Stimulated activated naive CD8-positive, alpha-beta T cell treated with anti-CD3 and anti-CD28 coated beads, Interleukin-15, Interleukin-2, amounts not matched to agents 100 U/mL and 50 U/mL, for 24 hours (primary cell): ENCODE measurements at regions not wholly inside any gene's neighbourhood (a gene's known extent, or its start where the extent isn't known, plus 50 kb on each side); places are given as distances from the start of the nearest gene placed in this dataset.

ENCODE experiments used
- ATAC-seq: fragments of 150-1000 bp; cut with Tn5 transposase; one replicate; pipeline ENCODE4 v1.10.0; 2021
- DNase-seq: peaks from one replicate; pipeline ENCODE4 v3.0.0; 2021

- ATAC-seq, result peak; percentile 45
- DNase-seq, result no peak
Measured at GRCh38 chr13:22009500-22009899, 338.6 kb downstream of the FGF9 start.

GRCh38 chr13:22009937-22010336 is 339.1 kb downstream of the FGF9 start:
- DNase-seq (no peak), ATAC-seq (no peak)

GRCh38 chr13:22012686-22013085 is 341.8 kb downstream of the FGF9 start:
- ATAC-seq, result no peak
- no peak for DNase-seq

DNA sequence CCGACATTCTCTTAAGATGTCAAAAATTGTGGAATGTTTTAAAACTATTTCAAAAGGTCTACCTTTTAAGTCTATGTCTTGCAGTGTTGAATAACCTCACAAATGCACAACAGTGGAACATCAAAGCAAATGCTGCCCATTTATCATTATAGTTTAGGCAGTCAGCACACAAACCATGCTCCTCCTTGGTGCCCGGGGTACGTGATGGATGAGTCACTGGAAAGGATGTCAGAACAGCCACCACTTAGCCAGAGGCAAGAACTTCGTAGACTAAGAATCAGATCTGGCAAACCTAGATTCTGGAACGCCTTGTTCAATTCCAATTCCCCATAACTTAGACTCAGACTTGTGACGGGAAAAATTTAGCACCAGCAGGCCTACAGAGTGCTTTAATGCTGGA is 343.6 kb downstream of the FGF9 start:
- DNase-seq (no peak), ATAC-seq (no peak)

DNA sequence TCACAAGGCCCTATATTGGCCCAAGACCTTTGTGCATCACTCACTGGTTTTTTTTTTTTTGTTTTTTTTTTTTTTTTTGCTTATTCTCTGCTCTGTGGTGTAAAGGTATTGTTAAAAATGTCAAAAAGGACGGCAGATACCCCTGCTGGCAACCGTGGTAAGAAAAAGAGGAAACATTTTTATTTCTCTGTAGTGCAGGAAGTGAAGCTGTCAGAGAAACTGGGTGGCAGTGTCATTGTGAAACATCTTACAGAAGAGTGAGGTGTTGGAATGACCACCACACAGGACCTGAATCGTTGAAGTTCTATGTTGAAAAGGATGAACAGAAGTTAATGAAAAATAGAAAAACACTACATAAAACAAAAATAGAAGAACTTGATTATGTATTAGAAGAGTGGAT is 346.4 kb downstream of the FGF9 start:
- DNase-seq (no peak), ATAC-seq (no peak)

DNA sequence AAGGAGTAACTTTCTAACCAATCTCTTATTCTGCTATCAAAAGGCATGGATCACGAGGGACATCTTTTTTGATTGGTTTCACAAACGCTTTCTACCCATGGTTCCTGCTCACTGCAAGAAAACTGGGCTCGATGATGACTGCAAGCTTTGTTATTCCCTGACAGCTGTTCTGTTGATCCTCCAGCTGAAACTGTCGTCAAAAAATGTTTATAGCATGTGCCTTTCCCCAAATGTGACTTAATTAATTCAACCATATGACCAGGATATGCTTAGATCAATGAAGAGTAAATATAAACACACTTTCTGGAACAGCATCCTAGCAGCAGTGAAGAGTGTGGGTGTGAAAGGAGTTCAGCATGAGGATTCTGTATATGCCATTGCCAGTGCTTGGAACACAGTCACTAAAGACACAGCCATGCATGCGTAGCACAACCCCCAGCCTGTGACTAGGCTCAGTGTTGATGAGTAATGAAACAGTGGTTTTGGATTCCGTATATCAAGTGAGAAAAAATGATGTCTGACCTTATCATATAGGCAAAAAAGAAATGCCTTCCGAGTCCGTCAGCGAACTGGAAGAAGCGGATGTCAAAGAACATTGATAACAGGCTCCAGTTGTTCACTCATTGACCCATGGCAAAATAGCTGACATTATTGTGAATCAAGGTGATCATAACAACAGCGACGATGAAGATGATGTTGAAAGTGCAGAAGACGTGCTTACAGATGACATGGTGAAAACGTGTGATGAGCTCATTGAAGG is 347.4 kb downstream of the FGF9 start:
- DNase-seq (no peak), ATAC-seq (peak; percentile 40)

GRCh38 chr13:22018836-22019210 is 347.9 kb downstream of the FGF9 start:
- peak; percentile 43 for ATAC-seq
- no peak for DNase-seq

DNA sequence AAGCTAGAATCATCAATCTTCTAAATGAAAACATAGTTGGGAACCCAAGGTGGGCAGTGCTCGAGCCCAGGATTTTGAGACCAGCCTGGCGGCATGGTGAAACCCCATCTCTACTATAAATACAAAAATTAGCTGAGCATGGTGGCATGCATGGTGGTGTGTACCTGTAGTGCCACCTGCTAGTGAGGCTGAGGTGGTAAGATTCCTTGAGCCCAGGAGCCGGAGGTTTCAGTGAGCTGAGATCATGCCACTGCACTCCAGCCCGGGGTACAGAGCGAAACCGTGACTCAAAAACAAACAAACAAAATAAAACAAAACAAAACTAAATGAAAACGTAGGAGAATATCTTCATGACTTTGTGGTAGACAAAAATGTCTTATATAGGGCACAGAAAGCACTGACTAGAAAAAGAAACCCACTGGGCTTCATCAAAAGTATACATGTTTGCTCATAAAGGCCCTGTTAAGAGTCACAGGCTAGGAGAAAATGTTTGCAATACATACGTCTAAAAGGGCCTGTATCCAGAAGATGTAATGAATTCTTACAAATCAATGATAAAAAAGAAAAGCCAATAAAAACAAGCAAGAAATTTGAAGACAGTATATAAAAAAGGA is 353.6 kb downstream of the FGF9 start:
- no peak for ATAC-seq
- no peak for DNase-seq

GRCh38 chr13:22027566-22027965 is 356.7 kb downstream of the FGF9 start:
- ATAC-seq, result no peak

GRCh38 chr13:22028831-22029230 is 358.0 kb downstream of the FGF9 start:
- ATAC-seq, result no peak
- no peak for DNase-seq

More at GRCh38 chr13:22027566-22027965, 356.7 kb downstream of the FGF9 start:
- DNase-seq, result no peak

- no peak for ATAC-seq
- no peak for DNase-seq
Measured at GRCh38 chr13:22030321-22030720, 359.4 kb downstream of the FGF9 start.

- ATAC-seq (no peak), DNase-seq (no peak)
Measured at GRCh38 chr13:22031702-22032286, 360.9 kb downstream of the FGF9 start.

DNA sequence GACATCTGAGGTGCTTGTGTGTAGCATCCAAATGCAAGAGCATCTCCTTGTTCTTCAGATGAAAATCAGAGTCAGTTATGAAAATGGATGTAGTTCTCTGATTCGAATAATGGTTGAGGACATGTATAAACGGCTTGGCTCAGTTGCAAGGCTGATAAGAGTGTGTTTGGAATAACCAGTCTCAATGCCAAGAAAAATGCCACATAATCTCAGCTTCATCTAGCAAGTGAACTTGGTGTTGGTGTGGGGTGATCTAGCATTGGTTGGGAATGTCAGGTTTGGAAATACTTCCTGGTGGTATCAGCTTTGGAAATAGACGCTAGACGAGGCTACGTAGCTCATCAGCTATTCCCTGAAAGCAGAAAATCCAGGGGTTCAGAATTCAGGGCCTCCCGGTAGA is 362.0 kb downstream of the FGF9 start:
- no peak for ATAC-seq
- DNase-seq, result no peak

GRCh38 chr13:22039961-22040360 is 369.1 kb downstream of the FGF9 start:
- DNase-seq (no peak), ATAC-seq (no peak)

- no peak for DNase-seq
- ATAC-seq, result peak; percentile 40
Measured at GRCh38 chr13:22040810-22041364, 370.0 kb downstream of the FGF9 start.

DNA sequence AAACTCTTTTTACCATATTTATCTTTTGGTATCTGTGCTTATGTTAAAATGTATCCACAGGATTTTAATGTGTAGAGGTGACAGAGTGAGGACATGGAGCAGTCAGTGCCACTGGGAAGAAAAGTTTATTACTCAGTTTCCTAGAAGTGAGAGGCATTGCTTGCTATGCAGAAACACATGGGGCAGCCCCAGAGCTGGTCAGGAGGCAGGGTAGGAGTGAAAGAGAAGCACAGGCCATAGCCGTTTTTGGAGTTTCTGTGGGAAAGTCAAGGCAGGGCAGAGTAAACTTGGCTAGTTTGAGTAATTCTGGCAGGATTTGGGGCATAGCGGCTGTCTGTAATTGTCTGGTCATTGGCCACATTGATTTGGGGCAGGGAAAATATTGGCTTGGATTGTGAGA is 370.9 kb downstream of the FGF9 start:
- ATAC-seq, result peak; percentile 43
- DNase-seq, result no peak

DNA sequence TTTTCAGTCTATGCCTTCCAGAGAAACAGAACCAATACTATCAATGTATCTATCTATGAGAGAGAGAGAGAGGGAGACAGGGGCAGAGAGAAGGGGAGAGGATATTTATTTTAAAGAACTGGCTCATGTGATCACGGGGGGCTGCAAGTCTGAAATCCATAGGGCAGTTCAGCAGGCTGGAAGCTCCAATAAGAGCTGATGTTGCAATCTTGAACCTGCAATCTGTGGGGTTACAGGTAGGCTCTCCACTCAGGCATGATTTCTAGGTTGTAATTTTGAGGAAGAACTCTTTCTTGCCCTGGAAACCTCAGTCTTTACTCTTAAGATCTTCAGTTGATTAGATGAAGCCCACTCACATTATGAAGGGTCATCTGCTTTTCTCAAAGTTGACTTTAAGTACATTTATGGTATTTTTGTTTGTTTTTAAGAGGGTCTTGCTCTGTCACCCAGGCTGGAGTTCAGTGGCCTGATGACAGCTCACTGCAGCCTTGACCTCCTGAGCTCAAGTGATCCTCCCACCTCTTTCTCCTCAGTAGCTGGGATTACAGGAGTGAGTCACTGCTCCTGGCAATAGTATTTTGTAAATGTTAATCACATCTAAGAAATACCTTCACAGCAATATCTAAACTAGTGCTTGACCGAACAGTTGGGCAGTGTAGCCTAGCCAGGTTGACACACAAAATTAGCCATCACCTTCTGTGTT is 376.4 kb downstream of the FGF9 start:
- ATAC-seq, result no peak
- DNase-seq, result no peak

GRCh38 chr13:22047785-22048104 is 376.9 kb downstream of the FGF9 start:
- DNase-seq (no peak), ATAC-seq (no peak)

GRCh38 chr13:22049384-22049783 is 378.5 kb downstream of the FGF9 start:
- no peak for DNase-seq
- ATAC-seq, result no peak

GRCh38 chr13:22050951-22051563 is 380.2 kb downstream of the FGF9 start:
- no peak for DNase-seq
- no peak for ATAC-seq

GRCh38 chr13:22053053-22053452 is 382.2 kb downstream of the FGF9 start:
- ATAC-seq, result no peak
- DNase-seq, result no peak

DNA sequence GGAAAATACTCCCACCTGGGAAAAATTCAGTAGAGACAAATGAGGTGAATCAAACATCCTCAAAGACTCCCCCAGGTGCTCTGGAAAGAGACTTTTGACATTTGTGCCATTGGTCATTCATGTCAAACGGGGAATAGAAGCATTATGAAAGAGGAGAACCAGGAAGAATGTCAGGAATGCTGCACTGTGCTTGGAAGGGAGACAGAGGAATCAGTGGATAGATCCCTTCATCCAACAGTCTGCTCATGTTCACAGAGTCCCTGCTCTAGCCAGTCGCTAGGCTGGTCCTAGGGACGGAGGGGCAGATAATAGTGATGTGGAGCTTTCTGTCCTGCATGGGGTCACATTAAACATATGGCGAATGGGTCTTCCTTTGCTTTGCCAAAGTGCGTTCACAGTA is 384.4 kb downstream of the FGF9 start:
- no peak for ATAC-seq
- no peak for DNase-seq

- no peak for ATAC-seq
Measured at GRCh38 chr13:22060187-22060586, 389.3 kb downstream of the FGF9 start.

More at GRCh38 chr13:22060187-22060586, 389.3 kb downstream of the FGF9 start:
- DNase-seq, result no peak
